Neutrophil (primary cell): ENCODE measurements at regions not wholly inside any gene's neighbourhood (a gene's known extent, or its start where the extent isn't known, plus 50 kb on each side); places are given as distances from the start of the nearest gene placed in this dataset.

Experiments
- H3K27ac ChIP-seq: fragments of 200-600 bp; sonication (generic); 2 replicates; pipeline ENCODE4 v1.5.1; 2016; ENCODE audit warnings: mild to moderate bottlenecking, moderate library complexity
- H3K27me3 ChIP-seq: fragments of 200-600 bp; sonication (generic); 2 replicates; pipeline ENCODE4 v1.6.0; 2016; ENCODE audit warnings: mild to moderate bottlenecking
- H3K36me3 ChIP-seq: fragments of 200-600 bp; sonication (generic); 2 replicates; pipeline ENCODE4 v1.5.1; 2017
- H3K4me1 ChIP-seq, 2 experiments: fragments of 200-600 bp in 1 of 2; sonication (generic) in 1 of 2; 1 replicate in 1 of 2; 2 replicates in 1 of 2; pipeline versions ENCODE4 v1.5.1 to v1.6.1; 2013 to 2016; ENCODE audit warnings: low read depth in 1 of 2, low read length in 1 of 2, mild to moderate bottlenecking in 1 of 2, moderate library complexity in 1 of 2; ENCODE audit not compliant: control insufficient read depth in 1 of 2, insufficient read depth in 1 of 2
- H3K4me3 ChIP-seq, 2 experiments: fragments of 200-600 bp in 1 of 2; sonication (generic) in 1 of 2; 1 replicate in 1 of 2; 2 replicates in 1 of 2; pipeline ENCODE4 v1.5.1; 2013 to 2016; ENCODE audit warnings: low read depth in 1 of 2, low read length in 1 of 2, mild to moderate bottlenecking in 1 of 2, moderate library complexity in 1 of 2
- H3K9me3 ChIP-seq: fragments of 200-600 bp; sonication (generic); 2 replicates; pipeline ENCODE4 v1.5.1; 2016
- CTCF ChIP-seq: fragments of 200-600 bp; sonication (generic); IDR thresholded peaks from 2 replicates; pipeline ENCODE4 v1.5.1; 2016; ENCODE audit warnings: antibody characterized with exemption

GRCh38 chr2:23128684-23129292, 256.2 kb upstream of the KLHL29 start:
- H3K4me1 ChIP-seq: no peaks in the 10 kb centered on the region
- no peaks in the 10 kb centered on the region for H3K9me3 ChIP-seq
- no peaks in the 10 kb centered on the region for H3K27me3 ChIP-seq
- TF ChIP-seq CTCF: no peak
- H3K27ac ChIP-seq: no peak overlapping the region
- no peak overlapping the region for H3K4me3 ChIP-seq
- no peaks in the 10 kb centered on the region for H3K36me3 ChIP-seq

GRCh38 chr2:23131066-23131575, 253.9 kb upstream of the KLHL29 start:
- Histone ChIP-seq H3K27ac (no peak overlapping the region), H3K4me3 (no peak overlapping the region), H3K4me1 (no peaks in the 10 kb centered on the region), H3K36me3 (no peaks in the 10 kb centered on the region), H3K9me3 (no peaks in the 10 kb centered on the region), H3K27me3 (no peaks in the 10 kb centered on the region)
- TF ChIP-seq CTCF: no peak

GRCh38 chr2:23132000-23132399, 253.0 kb upstream of the KLHL29 start:
- Histone ChIP-seq H3K4me1 (no peaks in the 10 kb centered on the region), H3K36me3 (no peaks in the 10 kb centered on the region), H3K4me3 (no peak overlapping the region), H3K9me3 (no peaks in the 10 kb centered on the region), H3K27me3 (no peaks in the 10 kb centered on the region), H3K27ac (no peak overlapping the region)
- TF ChIP-seq CTCF: no peak

- no peak for TF ChIP-seq CTCF
- H3K27ac ChIP-seq: no peak overlapping the region
- no peaks in the 10 kb centered on the region for H3K27me3 ChIP-seq
- H3K4me1 ChIP-seq: no peaks in the 10 kb centered on the region
- H3K36me3 ChIP-seq: no peaks in the 10 kb centered on the region
- no peaks in the 10 kb centered on the region for H3K9me3 ChIP-seq
- no peak overlapping the region for H3K4me3 ChIP-seq
These were observed 252.0 kb upstream of the KLHL29 start for GRCh38 chr2:23132823-23133595.

GRCh38 chr2:23134726-23135125, 250.3 kb upstream of the KLHL29 start:
- Histone ChIP-seq H3K4me1 (no peaks in the 10 kb centered on the region), H3K4me3 (no peak overlapping the region), H3K27me3 (no peaks in the 10 kb centered on the region), H3K9me3 (no peaks in the 10 kb centered on the region), H3K36me3 (no peaks in the 10 kb centered on the region), H3K27ac (no peak overlapping the region)
- no peak for TF ChIP-seq CTCF
